HG03175 (cell line): ENCODE measurements at regions not wholly inside any gene's neighbourhood (a gene's known extent, or its start where the extent isn't known, plus 50 kb on each side); places are given as distances from the start of the nearest gene placed in this dataset.
A peak's percentile ranks its signal among the peaks of the same experiment; 100 is the strongest.
"Not testable (repeated sequence)": the region's sequence is repeated elsewhere in the genome, so short reads cannot be mapped to it uniquely, and the experiment has no call there.

Experiments used
- ATAC-seq: cut with Tn5 transposase; IDR thresholded peaks from one replicate; pipeline ENCODE4 v1.9.1; 2021; ENCODE audit warnings: mild to moderate bottlenecking, moderate library complexity; ENCODE audit not compliant: unreplicated experiment

DNA sequence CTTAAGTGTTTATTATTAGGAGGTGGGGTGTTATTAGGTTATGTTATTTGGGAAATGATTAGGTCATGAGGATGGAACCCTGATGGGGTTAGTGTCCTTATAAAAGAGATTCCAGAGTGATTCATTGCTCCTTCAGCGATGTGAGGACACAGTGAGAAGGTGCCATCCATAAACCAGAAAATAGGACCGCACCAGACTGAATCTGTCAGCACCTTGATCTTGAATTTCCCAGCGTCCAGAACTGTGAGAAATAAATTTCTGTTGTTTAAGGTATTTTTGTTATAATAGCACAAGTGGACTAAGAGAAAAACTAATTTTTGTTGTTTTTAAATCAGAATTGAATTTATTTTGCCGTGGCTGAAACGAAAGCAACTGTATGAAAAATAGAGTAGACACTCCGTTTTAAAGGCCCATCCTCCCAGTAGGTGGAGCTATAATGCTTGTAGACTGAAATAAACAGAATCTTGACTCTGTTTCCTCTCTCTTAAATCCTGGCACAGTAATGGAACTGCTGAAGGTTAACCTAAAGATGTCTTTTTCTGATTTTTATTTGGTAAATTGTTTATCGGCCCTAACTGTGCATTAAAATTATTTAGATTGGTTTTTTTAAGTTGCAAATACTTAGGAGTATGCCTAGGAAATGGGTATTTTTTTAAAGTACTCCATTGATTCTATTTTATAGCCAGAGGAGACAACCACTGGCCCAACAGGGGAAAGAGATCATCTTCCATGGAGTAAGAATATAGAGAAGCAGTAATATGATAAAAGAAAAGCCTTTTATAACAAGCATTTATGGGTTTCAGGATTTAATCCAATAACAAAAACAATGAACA lies 133.2 kb upstream of the ADAMTS3 start:
- ATAC-seq: peak; percentile 78

DNA sequence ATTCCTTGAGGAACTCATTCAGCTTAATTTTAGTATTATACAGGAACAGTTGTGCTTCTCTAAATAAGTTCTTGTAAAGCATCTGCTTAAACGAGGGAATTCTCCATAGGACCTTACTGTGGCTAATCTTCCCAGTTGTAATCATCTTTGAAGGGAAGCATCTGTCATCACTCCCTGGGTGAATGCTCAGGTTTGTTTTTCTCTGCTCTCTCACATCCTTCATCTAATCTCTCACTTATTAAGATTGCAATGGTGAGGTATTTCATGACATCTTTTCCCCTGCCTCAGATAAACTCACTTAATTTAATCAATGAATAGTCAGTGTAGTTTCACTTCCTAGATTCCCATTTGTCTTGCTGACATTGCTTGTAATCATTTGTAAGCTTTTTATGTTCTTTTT lies 121.8 kb upstream of the ADAMTS3 start:
- no peak for ATAC-seq

DNA sequence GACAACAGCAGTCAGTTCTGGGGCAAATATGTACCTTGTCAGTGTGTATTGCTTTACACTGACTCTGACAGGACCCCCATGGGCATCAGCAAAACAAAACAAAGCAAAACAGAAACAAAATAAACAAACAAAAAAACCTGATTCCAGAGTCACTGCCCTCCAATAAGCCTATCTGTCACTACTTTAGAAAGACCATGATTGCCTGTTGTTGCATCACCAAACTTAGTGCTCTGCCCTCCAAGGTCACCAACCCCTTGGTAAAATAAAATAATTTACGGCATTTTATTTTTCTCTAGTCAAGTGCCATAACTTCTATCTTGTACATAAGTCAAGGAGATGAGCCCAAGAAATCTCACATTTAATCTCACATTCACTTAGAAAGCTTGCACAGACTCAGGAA lies 120.9 kb upstream of the ADAMTS3 start:
- no peak for ATAC-seq

DNA sequence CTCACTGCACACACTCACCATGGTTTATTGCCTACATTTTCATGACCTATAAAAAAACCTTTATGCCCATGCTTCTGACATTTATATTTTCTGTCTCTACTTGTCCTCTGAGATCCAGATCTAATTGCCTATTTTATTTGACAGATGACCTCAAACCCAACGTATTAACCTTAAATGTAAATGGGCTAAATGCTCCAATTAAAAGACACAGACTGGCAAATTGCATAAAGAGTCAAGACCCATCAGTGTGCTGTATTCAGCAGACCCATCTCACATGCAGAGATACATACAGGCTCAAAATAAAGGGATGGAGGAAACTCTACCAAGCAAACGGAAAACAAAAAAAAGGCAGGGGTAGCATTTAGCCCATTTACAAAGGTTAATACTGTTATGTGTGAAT lies 117.4 kb upstream of the ADAMTS3 start:
- not testable (repeated sequence) for ATAC-seq

DNA sequence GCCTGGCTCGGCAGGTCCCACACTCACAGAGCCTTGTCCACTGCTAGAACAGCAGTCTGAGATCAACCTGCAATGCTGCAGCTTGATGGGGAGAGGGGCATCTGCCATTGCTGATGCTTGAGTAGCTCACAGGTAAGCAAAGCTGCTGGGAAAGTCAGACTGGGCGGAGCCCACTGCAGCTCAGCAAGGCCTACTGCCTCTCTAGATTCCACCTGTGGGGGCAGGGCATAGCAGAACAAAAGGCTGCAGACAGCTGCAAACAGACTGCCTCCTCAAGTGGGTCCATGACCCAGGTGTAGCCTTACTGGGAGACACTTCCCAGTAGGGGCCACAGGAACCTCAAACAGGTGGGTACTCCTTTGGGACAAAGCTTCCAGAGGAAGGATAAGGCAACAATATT lies 110.6 kb upstream of the ADAMTS3 start:
- ATAC-seq: no peak

DNA sequence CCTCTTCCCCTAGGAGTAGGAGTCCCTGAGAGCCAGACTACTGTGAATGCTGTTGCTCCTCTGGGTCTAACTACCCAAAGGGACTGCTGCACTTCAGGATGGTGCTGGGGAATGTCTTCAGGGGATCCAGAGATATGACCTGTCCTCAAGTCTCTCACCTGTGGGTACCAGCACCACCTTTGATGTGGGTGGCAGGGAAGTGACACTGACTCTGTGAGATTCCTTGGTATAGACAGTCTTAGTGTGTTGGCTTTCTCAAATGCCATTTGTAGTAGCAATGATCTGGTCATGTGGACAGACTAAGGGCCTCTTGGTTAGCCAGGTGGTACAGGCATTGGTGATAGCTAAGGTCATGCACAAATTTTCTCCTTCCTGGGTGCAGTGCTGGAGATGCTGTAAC lies 108.9 kb upstream of the ADAMTS3 start:
- ATAC-seq: no peak

DNA sequence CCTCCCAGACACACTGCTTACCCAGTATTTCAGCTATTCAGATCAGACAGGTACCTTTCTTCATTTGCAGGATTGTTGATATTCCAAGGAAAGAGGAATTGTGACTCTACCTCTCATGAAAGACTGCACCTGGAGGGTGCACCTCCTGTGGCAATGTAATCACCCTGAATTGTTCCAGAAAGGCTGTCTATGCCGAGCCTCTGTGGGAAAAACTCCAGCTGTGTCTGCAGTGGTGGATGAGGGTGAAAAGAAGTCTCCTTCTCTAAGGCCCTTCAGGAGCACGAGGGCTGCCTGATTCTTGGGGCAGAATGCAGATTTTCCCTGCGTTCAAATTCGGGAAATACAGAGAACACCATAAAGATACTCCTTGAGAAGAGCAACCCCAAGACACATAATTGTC lies 108.2 kb upstream of the ADAMTS3 start:
- ATAC-seq: no peak

DNA sequence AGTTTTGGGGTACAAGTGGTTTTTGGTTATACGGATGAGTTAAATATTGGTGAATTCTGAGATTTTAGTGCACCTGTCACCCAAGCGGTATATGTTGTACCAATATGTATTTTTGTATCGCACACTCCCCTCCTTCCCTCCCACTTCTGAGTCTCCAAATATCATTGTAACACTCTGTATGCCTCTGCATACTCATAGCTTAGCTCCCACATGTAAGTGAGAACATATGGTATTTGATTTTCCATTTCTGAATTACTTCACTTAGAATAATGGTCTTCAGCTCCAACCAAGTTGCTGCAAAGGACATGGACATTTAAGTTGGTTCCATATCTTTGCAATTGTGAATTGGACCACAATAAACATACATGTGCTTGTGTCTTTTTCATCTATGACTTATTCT lies 103.0 kb upstream of the ADAMTS3 start:
- no peak for ATAC-seq

DNA sequence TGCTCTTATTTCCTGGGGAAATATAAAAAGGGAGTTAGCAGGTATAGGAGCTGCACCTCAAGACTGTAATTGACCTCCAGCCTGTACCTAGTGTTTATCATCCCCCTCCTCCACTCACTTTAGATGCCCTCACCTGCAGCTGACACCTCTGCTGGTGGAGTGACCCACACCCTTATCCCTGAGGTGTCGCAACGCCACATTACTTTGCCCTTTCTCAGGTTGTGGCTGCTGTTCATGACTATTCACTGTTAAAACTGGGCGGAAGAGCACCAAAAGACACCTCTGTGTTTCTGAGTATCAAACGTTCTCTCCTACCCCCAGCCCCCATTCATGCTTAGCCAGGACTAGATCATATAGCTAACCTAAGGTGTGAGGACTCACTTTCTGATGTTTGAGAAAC lies 101.5 kb upstream of the ADAMTS3 start:
- ATAC-seq: no peak

DNA sequence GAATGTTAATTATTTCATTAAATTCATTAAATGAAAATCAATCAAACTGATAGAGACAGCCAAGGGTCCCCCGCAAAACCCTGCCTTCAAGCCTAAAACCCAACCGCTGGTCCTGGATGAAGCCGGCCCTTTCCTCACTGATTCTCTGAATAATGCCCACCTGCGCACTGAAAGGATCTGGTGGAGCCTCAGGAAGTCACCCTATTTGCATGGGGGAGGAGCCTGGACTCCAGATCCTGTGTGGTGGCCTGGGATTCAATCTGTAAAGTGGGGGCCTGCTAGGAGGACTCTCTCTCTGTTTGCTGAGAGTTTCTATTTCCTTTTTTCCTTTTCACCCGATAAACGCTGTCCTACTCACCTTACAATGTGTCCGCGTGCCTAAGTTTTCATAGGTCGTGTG lies 97.9 kb upstream of the ADAMTS3 start:
- ATAC-seq: no peak

DNA sequence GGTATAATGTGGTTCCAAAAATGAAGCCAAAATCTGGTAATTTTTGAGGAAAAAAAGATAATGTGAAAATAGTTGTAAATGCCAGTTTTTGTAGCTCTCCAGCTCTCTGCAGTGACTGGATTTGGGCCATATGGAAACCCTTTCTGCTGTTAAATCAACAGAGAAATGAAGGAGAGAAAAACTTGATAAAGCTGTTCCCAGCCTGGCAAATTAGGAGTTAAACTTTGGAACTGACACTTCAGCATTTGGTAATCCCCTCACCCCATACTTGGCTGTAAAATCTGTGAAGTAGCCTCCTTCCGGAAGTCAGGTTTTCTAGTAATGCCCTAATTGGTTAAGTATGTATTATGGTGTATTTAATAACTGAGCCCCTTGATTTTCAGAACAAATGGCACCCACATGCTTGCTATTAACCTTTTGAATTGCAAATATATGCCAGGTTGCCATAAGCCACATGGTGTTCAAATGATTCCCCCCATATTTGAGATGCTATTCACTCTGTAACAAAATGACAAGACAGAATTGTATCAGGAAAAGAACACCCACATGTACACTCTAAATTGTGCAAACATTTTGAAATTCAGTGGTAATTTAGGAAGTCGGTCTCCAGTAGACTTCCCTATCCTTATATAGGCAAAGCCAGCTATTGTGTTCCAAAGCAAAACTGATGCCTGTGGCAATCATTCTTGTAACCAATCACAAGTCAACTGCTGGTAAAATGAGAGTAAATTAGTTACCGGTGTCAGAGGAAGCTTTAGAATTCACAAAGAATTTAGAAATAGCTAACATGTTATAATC lies 96.3 kb upstream of the ADAMTS3 start:
- ATAC-seq: no peak

DNA sequence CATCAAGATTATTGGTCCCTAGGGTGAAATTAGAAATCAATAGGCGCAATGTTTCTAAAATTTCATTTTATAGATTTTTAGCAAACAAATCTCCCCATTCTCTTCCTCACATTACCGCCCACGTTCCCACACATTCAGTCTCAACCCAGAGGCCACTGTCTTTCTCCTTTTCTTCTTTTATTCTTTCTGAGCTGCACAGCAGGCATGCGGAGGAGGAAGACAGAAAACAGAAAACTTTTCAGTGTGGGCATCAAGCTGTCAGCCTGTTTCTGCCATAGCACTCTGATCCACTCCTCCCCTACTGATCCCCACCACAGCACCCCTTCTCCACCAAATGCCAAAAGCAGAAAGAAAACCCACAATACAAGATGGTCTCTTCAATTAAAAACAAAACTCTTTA lies 94.8 kb upstream of the ADAMTS3 start:
- ATAC-seq: no peak

DNA sequence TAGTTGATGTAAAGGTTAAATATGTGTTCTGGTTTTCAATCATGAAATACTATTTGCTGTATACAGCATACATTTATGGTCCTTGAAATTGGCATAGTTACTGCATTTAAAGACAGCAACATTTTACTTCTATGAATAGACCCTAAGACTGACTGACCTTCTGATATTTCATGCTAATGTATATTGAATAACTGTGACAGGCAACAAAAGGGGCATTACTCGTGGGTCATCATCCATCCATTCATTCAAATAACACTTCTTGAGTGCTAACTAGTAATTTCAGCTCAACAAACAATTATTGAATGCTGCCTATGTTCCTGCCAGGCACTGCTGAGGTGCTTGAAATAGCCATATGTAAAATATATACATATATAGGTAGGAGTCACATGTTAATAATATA lies 92.8 kb upstream of the ADAMTS3 start:
- ATAC-seq: no peak

DNA sequence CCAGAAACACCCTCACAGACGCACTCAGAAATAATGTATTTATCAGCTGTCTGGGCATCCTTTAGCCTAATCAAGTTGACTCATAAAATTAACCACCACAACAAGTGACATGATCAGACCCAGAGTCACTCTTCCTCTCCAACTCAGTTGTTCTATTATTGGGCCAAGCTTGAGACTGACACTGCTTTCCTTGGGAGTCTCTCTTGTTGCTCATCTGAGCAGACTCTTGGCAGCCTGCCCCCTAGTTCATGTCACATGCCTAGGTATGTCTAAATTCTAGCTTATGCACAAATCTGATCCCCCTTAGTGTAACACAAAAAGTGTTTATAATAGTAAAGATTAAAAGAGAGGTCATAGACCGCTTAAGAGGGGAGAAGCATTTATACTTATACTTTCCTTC lies 72.6 kb upstream of the ADAMTS3 start:
- no peak for ATAC-seq

DNA sequence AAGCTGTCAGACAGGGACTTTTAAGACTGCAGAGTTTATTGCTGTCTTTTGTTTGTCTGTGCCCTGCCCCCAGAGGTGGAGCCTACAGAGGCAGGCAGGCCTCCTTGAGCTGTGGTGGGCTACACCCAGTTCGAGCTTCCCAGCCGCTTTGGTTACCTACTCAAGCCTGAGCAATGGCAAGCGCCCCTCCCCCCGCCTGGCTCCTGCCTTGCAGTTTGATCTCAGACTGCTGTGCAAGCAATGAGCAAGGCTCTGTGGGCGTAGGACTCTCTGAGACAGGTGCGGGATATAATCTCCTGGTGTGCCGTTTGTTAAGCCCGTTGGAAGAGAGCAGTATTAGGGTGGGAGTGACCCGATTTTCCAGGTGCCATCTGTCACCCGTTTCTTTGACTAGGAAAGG lies 67.8 kb upstream of the ADAMTS3 start:
- ATAC-seq: not testable (repeated sequence)

DNA sequence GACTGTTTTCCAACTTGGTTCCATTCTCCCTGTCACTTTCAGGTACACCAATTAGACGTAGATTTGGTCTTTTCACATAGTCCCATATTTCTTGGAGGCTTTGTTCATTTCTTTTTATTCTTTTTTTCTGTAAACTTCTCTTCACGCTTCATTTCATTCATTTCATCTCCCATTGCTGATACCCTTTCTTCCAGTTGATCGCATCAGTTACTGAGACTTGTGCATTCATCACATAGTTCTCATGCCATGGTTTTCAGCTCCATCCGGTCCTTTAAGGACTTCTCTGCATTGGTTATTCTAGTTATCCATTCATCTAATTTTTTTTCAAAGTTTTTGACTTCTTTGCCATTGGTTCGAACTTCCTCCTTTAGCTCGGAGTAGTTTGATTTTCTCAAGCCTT lies 66.9 kb upstream of the ADAMTS3 start:
- not testable (repeated sequence) for ATAC-seq

DNA sequence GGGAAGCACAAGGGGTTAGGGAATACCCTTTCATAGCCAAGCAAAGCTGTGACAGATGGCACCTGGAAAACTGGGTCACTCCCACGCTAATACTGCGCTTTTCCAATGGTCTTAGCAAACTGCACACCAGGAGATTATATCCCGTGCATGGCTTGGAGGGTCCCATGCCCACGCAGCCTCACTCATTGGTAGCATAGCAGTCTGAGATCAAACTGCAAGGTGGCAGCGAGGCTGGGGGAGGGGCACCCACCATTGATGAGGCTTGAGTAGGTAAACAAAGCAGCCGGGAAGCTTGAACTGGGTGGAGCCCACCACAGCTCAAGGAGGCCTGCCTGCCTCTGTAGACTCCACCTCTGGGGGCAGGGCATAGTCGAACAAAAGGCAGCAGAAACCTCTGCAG lies 63.2 kb upstream of the ADAMTS3 start:
- ATAC-seq: not testable (repeated sequence)

DNA sequence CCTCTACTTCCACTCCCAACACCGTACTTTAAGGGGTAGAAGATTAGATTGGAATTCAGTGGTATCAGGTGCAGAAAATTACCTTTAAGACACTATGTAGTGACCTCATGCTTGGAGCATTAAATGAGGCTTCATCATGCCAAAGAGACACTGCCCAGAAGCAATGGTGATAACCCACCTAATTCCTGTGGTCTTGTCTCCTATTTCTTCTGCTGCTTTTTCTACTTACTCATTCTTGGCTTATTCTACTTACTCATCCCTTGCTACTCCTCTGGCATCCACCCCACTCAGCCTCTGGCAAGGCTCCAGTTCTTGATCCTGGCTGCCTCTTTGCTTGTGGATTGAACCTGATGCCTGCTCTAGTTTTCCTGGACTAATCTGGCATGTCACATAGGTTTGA lies 62.3 kb upstream of the ADAMTS3 start:
- no peak for ATAC-seq

DNA sequence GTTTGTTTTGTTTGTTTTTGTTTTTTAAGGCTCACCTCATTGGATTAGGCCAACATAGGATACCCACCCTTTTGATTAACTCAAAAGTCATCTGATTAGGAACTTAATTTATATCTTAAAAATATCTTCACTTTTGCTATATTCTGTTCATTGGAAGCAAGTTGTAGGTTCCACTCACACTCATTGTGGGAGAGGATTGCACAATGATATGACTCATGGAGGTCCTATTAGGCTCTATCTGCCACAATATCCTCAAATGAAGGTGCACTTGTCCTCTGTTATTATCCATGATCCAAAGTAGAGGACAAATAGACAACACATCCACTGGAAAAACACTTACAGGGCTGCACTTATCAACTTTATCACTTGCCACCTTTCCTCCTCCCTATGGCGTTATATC lies 60.5 kb upstream of the ADAMTS3 start:
- no peak for ATAC-seq

DNA sequence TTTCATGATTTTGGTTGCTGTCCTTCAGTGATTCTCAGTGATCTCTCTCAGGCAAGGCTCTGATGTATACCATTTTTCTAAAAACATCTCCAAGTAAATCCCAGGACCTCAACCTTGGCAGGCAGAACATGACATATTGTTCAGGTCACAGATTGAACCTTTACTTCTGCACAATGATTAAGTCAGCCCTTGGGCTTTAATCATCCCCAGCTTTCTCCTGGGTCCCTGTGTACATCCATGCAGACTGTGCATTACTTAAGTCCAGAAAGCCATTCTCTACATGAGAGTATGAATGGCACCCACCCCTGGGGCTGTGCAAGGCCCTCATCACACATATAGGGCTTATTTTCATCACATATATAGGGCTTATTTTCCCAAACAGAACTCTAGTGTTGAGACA lies 58.7 kb upstream of the ADAMTS3 start:
- no peak for ATAC-seq
